Memory B cell (primary cell): ENCODE measurements at regions not wholly inside any gene's neighbourhood (a gene's known extent, or its start where the extent isn't known, plus 50 kb on each side); places are given as distances from the start of the nearest gene placed in this dataset.

Experiments
- ATAC-seq: fragments of 150-1000 bp; cut with Tn5 transposase; 2 replicates; pipeline ENCODE4 v1.10.0; 2021; ENCODE audit warnings: low read depth, mild to moderate bottlenecking, moderate library complexity
- DNase-seq, 2 donors: peaks; one replicate each; pipeline ENCODE4 v3.0.0; 2022; ENCODE audit warnings: low spot score in 2 of 2
- H3K27ac Mint-ChIP-seq: one replicate; pipeline ENCODE4 v1.8.0; 2022; ENCODE audit warnings: mild to moderate bottlenecking, moderate library complexity, mixed read lengths
- H3K27me3 Mint-ChIP-seq: one replicate; pipeline ENCODE4 v1.8.0; 2022; ENCODE audit warnings: mixed read lengths
- H3K36me3 Mint-ChIP-seq: one replicate; pipeline ENCODE4 v1.8.0; 2022; ENCODE audit warnings: mild to moderate bottlenecking, mixed read lengths
- H3K4me1 Mint-ChIP-seq: one replicate; pipeline ENCODE4 v1.8.0; 2022; ENCODE audit warnings: mixed read lengths
- H3K4me3 Mint-ChIP-seq: one replicate; pipeline ENCODE4 v1.8.0; 2022; ENCODE audit warnings: mild to moderate bottlenecking, moderate library complexity, mixed read lengths
- H3K9me3 Mint-ChIP-seq: one replicate; pipeline ENCODE4 v1.8.0; 2022; ENCODE audit warnings: mixed read lengths

DNA sequence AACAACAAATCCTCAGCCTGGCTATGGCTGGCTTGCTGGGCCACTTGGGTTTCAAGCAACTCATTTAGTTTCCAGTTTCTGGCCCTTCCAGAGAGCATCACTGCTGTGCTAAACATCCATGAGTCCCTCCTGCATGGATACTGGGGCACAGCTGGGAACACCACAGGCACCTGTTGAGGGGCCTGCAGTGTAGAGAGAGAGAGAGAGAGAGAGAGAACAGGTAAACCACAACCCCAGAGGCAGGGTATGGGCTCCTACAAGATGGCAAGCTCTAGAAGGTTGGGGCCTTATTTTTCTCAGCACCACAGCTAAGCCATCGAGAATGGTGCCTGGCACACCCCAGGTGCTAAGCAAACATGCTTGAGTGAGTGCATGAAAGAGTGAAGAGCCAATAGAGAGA is 120.3 kb downstream of the RBFOX3 start:
- Mint-ChIP-seq H3K27me3 (peaks cover 19% of the 10 kb centered on the region), H3K27ac (no peak overlapping the region), H3K4me3 (no peak overlapping the region), H3K9me3 (peaks cover 3% of the 10 kb centered on the region), H3K36me3 (no peaks in the 10 kb centered on the region), H3K4me1 (peaks cover 3% of the 10 kb centered on the region)
- DNase-seq (no peak), ATAC-seq (no peak)

DNA sequence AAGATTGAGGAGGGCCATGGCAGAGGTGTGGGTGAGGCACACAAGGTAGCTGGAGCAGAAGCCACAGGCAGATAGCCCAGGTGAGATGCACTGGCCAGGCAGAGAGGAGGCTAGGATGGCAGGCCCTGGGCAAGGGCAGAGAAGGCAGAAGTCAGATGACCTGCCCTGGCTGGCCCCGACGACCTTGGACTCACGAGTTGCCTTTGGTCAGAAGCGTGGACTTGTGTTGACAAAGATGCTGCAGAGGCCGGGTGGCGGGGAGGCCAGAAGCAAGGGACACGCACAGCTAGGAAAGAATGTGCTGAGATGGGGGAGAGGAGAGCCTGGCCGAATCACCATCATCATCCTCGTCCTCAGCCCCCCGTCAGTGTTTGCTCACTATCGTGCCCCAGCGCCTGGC is 123.7 kb downstream of the RBFOX3 start:
- ATAC-seq (no peak), DNase-seq (no peak)
- H3K27ac Mint-ChIP-seq: no peak overlapping the region
- peaks cover 3% of the 10 kb centered on the region for H3K4me1 Mint-ChIP-seq
- H3K9me3 Mint-ChIP-seq: peaks cover 2% of the 10 kb centered on the region
- H3K36me3 Mint-ChIP-seq: no peaks in the 10 kb centered on the region
- H3K27me3 Mint-ChIP-seq: peaks cover 34% of the 10 kb centered on the region
- H3K4me3 Mint-ChIP-seq: no peak overlapping the region

DNA sequence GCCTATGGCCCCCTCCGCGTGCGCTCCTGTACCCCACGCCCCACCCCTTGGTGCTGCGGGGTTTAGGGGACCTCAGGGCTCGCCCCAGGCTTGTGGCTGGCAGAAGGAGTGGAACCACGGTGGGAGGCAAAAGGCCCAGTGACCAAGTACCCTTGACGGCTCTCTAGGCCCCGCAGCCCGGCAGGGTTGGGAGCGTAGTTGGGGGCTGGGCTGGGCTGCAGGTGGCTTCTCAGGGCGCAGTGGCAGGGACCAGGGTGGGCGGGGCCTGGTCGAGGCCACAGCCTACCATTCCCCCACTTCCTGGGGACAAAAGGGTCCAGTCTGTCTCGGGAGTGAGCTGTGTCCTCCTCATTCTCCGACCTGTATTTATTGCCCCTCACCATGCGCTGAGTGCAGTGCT is 124.9 kb downstream of the RBFOX3 start:
- H3K4me3 Mint-ChIP-seq: no peak overlapping the region
- DNase-seq (no peak), ATAC-seq (no peak)
- H3K9me3 Mint-ChIP-seq: peaks cover 2% of the 10 kb centered on the region
- H3K4me1 Mint-ChIP-seq: no peaks in the 10 kb centered on the region
- no peak overlapping the region for H3K27ac Mint-ChIP-seq
- peaks cover 35% of the 10 kb centered on the region for H3K27me3 Mint-ChIP-seq
- H3K36me3 Mint-ChIP-seq: no peaks in the 10 kb centered on the region

DNA sequence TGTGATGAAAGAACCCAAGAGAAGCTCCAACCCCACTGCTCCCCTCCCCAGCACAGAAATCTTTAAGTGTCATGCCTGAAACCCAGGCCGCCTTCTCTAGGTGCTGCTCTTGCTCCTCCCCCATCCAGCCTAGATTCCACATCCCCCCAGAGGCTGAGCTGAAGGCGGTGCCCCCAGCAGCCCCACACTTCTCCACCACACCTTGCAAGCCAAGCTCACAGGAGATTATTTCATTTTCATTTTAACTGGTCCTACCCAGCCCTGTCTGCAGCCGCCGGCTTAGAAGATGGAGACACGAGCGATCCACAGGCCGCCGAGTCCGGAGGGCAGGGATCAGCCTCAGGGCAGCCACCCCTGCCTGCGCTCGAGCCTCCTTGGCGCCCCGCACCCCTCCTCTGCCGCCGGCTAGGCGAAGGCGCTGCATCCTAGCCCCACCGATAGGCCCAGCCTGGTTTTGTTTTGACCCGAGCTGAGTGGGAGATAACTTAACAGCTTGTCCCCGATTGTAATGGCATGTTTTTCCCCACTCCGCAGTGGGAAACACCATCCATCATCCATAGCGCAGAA is 125.3 kb downstream of the RBFOX3 start:
- H3K27me3 Mint-ChIP-seq: peaks cover 34% of the 10 kb centered on the region
- H3K36me3 Mint-ChIP-seq: no peaks in the 10 kb centered on the region
- no peak overlapping the region for H3K4me3 Mint-ChIP-seq
- ATAC-seq: no peak
- H3K4me1 Mint-ChIP-seq: no peaks in the 10 kb centered on the region
- H3K27ac Mint-ChIP-seq: no peak overlapping the region
- peaks cover 2% of the 10 kb centered on the region for H3K9me3 Mint-ChIP-seq
- DNase-seq: no peak

DNA sequence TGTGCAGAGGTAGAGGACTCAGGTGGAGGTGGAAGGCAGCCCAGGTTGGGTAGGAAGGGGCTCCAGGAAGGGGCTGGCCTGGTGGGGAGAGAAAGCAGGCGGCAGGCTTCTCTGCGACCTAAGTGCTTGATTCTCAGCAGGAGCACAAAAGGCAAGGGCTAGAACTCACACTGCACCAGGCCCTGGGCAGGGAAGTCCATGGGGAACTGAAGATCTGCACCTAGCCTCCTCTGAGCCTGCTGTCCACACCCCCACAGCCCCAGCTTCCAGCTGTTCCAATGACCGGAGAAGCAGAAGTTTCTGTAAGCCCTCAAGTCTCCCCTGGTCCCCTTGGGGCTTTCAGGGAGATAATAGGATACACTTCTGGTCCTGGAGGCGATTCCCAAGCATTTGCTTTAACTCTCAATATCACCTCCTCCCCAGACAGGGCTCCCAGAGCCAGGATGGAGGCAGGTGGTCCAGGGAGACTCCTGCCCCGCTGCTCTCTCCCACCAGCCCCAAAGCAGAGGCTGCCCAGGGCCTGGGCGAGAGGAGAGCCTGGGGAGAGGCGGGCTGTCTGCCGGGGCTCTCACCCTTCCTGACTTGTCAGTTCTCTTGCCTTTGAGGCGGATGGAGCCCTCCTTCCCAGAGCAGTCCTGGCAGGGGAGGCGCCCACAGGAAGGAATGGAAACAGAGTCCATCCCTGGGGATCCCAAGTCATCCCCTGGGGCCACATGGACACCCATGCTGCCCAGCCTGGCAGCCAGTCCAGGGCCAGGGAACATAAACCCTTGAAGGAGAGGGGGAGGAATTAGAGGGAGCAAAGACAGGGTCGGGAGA is 126.0 kb downstream of the RBFOX3 start:
- Mint-ChIP-seq H3K4me3 (no peak overlapping the region), H3K36me3 (no peaks in the 10 kb centered on the region), H3K9me3 (peaks cover 2% of the 10 kb centered on the region), H3K27ac (no peak overlapping the region), H3K4me1 (no peaks in the 10 kb centered on the region), H3K27me3 (peaks cover 35% of the 10 kb centered on the region)
- ATAC-seq: no peak
- no peak for DNase-seq

DNA sequence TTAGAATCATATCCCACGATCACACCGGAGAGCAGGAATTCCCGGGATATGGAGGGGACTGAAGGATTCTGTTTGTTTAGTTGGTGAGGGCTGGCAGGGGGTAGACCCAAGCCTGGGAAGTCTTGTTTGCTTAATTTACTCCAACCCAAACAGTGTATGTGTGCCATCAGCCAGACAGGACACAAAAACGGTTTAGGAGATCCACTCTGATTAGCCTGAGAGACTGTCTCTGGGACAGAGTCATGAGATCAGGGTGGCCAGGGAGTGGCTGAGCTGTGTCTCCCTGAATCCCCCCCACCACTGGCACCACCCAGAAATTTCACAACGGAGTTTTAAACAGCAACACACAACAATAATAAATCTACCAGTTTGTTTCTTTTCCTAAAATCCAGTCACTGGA is 127.0 kb downstream of the RBFOX3 start:
- no peak overlapping the region for H3K4me3 Mint-ChIP-seq
- ATAC-seq (no peak), DNase-seq (no peak)
- no peak overlapping the region for H3K27ac Mint-ChIP-seq
- H3K27me3 Mint-ChIP-seq: peaks cover 35% of the 10 kb centered on the region
- H3K36me3 Mint-ChIP-seq: no peaks in the 10 kb centered on the region
- no peaks in the 10 kb centered on the region for H3K4me1 Mint-ChIP-seq
- H3K9me3 Mint-ChIP-seq: peaks cover 2% of the 10 kb centered on the region

DNA sequence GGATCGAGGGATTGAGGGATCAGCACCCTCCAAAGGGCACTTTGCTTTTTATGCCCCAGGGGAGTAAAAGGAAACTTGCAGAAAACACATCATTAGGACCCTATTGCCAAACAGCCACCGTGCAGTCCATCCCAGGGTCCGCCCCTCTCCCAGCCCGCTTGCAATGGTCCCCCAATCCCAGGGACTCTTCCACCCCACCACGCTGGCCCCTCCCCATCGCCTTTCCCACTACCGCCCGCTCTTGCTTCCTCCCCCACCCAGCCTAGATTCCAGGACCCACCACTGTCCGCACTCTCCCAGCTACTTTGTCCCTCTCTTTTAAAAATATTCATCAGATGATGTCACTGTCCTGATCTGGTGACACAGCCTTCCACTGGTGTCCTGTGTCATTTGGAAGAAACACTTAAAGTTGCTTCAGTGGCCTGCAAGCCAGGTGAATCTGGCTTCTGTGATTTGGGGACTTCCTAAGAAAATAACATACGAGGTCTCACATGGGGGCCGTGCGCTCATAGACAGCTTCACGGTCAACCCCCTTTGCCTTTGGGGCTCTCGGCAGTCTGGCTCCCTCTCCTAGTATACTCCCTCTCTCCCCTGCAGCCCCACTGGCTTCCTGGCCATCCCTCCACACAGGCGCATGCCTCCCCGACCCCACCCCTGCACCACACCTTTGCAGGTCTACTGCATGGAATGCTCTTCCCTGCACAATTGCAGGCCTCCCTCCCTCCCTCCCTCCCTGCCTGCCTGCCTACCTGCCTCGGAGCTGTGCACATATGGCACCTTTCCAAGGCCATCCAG is 127.9 kb downstream of the RBFOX3 start:
- Mint-ChIP-seq H3K4me3 (no peak overlapping the region), H3K4me1 (no peaks in the 10 kb centered on the region), H3K27ac (no peak overlapping the region), H3K36me3 (no peaks in the 10 kb centered on the region), H3K27me3 (peaks cover 35% of the 10 kb centered on the region), H3K9me3 (peaks cover 2% of the 10 kb centered on the region)
- no peak for DNase-seq
- no peak for ATAC-seq

DNA sequence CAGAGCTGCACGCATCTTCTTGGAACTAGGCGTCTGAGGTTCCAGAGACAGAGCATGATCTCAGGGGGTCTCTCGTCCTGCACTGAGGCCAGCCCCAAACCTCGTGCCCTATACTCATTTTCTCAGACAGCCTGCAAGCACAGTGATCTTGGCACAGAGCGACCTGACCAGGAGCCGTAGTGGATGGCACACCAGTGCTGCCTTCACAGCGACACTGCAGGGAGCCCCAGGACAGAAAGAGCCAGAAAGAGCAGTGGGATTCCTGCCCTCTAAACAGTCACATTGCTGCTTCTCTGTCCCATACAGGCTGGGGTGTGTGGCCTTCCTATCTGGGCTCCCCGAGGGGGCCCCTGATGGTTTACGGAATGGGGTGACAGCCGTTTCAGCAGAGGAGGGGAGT is 131.0 kb downstream of the RBFOX3 start:
- Mint-ChIP-seq H3K9me3 (peaks cover 2% of the 10 kb centered on the region), H3K36me3 (no peaks in the 10 kb centered on the region), H3K27me3 (peaks cover 33% of the 10 kb centered on the region), H3K4me3 (no peak overlapping the region), H3K27ac (no peak overlapping the region), H3K4me1 (no peaks in the 10 kb centered on the region)
- ATAC-seq (no peak), DNase-seq (no peak)

DNA sequence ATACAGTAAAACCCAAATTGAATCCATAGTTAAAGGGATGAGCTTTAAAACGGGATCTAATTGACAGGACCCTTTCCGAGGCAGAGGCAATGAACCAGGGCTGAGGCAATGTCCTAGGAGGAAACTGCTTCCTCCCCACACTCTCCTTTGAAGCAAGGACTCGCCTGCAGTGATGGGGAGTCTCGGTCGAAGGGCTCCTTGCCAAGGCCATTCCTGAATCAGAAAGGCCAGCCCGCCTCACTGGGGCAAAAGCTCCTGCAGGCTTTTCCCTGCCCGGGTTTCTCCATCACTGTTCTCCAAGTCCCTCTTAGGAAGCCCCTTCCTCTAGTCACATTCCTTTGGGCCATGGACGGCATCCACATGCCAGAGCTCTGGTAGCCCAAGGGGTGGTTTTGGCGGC is 132.0 kb downstream of the RBFOX3 start:
- DNase-seq (no peak), ATAC-seq (no peak)
- H3K4me1 Mint-ChIP-seq: no peaks in the 10 kb centered on the region
- H3K27me3 Mint-ChIP-seq: peaks cover 34% of the 10 kb centered on the region
- H3K9me3 Mint-ChIP-seq: peaks cover 2% of the 10 kb centered on the region
- no peak overlapping the region for H3K27ac Mint-ChIP-seq
- H3K36me3 Mint-ChIP-seq: no peaks in the 10 kb centered on the region
- H3K4me3 Mint-ChIP-seq: no peak overlapping the region

DNA sequence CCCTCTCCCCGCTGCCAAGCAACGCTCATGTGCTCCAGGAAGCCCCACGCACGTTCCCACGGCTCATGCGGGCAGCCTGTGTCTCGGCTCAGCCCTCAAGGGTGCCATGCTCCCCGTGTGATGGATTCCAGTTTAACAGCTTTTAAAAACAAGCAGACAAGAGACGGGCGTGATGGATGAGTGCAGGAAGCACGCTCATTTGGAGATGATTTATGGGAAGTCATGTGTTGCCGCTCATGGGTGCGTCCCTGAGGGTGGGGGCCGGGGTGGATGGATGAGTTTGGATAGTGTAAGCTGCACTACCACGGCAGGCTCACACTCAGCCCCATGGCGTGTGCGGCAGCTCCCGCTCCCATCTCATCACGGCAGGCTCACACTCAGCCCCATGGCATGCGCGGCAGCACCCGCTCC is 132.8 kb downstream of the RBFOX3 start:
- Mint-ChIP-seq H3K27ac (no peak overlapping the region), H3K27me3 (peaks cover 32% of the 10 kb centered on the region), H3K36me3 (no peaks in the 10 kb centered on the region), H3K4me1 (no peaks in the 10 kb centered on the region), H3K9me3 (no peaks in the 10 kb centered on the region), H3K4me3 (no peak overlapping the region)
- DNase-seq: no peak
- no peak for ATAC-seq

DNA sequence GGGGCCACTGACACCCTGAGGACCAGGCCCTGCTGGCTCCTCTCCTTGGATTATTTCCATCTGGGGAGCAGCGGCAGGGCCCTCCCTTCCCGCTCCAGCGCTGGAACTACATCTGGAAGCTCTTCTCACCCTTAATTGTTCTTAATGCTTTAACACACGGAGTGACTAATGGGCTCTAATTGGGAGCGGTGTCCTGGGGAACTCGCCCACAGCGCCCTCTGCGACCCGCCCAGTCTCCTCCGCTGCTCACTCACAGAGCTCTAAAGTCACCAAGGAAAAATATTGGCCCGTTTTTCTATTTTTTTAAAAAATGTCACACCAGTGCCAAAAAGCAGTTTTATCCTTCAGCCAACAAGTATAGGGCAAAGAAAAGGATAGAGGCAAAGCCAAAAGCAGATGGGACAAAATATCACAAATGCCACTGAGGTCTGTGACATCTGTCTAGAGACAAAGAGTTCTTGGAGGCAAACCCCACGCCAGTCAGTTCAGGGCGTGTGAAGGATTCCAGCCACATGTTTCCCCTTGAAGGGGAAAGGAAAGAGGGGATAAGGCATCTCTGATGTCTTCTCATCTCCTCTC is 134.7 kb downstream of the RBFOX3 start:
- Mint-ChIP-seq H3K27me3 (peaks cover 23% of the 10 kb centered on the region), H3K27ac (no peak overlapping the region)

DNA sequence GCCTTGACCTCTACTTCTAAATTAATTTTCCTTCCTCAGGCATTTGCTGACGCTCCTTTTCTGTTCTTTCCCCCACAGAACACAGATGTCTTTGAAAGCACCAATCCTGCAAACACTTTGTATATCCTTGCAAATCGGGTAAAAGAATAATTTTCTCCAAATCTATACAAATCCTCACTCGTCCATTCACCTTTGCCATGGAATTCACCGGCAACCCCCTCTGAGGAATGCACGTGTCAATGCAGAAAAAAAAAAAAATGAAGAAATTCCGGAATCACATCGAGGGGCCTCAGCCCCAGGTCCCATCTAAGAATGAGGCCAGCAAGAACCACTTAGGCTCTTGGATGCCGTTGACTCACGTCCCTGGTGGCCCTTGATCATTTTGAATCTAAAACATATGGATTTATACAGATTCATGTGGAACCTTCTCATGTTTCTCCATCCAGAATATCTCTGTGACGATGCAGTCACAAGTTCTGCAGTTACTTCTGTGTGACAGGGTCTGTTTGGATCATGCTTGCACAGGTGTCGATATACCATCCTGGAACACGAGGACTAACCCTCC is 136.9 kb downstream of the RBFOX3 start:
- Mint-ChIP-seq H3K27ac (no peak overlapping the region), H3K9me3 (no peaks in the 10 kb centered on the region), H3K4me1 (no peaks in the 10 kb centered on the region), H3K36me3 (no peaks in the 10 kb centered on the region), H3K4me3 (no peak overlapping the region), H3K27me3 (peaks cover 21% of the 10 kb centered on the region)
- DNase-seq (no peak), ATAC-seq (no peak)

More for the DNA sequence above, 134.7 kb downstream of the RBFOX3 start:
- Mint-ChIP-seq H3K4me1 (no peaks in the 10 kb centered on the region), H3K4me3 (no peak overlapping the region), H3K36me3 (no peaks in the 10 kb centered on the region), H3K9me3 (no peaks in the 10 kb centered on the region)
- DNase-seq: no peak
- ATAC-seq: no peak

DNA sequence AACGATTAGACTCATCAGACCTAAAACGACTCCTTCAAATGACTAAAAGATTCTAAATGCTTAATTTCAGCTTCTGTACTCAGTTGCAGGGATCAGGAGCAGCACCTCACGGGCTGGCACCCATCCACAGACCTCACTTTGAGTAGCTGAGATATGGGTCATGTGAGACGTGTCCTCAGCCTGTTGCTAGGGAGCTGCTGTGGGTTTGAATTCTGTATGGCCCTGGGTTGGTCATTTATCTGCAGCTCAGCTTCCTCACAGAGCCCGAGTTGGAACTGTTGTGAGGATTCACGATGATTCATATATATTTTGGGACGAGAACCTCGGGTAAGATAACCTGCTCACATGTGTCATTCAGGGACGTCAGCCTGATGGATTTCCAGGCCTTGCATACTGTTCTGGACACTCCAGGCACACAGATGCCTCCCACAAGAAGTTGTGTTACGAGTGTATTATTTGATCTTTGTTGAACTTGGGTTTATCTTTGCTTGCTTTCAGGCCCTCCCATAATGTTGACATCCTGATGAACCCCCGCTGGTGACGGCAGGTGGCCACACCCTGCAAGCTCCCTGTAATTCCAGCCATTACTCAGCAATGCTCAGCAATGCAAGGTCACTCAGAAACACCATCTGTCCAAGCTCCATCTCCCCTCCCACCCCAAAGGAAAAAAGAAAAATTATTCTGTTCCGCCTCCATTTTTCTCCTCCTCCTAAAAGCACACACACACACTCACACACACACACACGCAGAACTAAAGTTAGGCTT is 137.6 kb downstream of the RBFOX3 start:
- Mint-ChIP-seq H3K9me3 (no peaks in the 10 kb centered on the region), H3K36me3 (no peaks in the 10 kb centered on the region), H3K4me3 (no peak overlapping the region), H3K27ac (no peak overlapping the region), H3K4me1 (no peaks in the 10 kb centered on the region), H3K27me3 (peaks cover 21% of the 10 kb centered on the region)
- no peak for ATAC-seq
- DNase-seq: no peak
